ENCODE measurements at regions not wholly inside any gene's neighbourhood (a gene's known extent, or its start where the extent isn't known, plus 50 kb on each side); places are given as distances from the start of the nearest gene placed in this dataset.
A peak's percentile ranks its signal among the peaks of the same experiment; 100 is the strongest.

DNA sequence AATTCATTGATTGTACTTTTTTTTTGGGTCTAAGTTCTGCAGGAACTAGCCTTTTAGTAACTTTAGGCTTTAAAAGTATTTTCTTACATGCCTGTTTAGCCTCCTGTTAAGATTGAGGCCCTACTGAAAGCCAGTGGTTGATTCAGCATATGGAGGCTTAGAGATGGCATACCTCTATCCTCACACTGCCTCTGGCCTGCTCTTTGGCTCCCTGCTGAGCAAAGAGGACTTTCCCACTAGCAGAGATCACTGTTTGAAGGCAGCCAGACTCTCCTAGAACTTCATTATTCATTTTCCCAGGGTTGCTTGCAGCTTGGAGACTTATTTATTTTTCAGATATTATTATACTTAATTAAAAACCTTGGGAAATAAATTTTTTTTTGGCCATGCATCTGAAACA, 405.6 kb upstream of the MEX3C start:
- no peak for ATAC-seq

GRCh38 chr18:51603551-51603950, 406.1 kb upstream of the MEX3C start:
- ATAC-seq: no peak

DNA sequence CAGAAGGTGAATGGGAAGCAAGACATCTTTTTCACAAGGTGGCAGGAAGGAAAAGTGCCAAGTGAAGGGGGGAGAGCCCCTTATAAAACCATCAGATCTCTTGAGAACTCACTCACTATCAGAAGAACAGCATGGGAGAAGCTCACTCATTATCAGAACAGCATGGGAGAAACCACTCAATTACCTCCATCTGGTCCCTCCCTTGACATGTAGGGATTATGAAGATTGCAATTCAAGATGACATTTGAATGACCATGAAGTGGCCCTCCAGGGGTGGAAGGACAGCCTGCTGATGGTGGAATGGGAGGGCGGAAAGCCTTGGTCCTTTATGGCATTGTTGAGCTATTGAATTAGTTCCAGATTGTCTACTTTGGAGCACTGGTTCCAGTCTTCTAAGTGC, 413.0 kb upstream of the MEX3C start:
- ATAC-seq: no peak

DNA sequence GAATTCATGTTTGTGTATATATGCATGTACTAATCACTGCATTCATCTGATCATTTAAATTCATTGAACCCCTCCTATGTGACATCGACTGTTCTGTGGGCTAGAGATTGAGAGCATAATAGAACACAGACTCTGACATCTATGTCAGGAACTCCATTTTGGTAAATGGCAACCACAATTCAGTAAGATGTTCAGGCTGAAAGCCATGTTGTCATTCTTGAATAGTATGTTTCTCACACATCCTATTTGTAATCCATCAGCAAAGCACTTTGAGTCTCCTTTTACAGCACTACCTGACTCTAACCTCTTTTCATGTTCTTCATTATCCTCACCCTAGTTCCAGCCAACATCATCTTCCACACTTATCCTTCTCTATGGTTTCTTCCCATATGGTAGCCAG, 413.8 kb upstream of the MEX3C start:
- ATAC-seq: no peak

DNA sequence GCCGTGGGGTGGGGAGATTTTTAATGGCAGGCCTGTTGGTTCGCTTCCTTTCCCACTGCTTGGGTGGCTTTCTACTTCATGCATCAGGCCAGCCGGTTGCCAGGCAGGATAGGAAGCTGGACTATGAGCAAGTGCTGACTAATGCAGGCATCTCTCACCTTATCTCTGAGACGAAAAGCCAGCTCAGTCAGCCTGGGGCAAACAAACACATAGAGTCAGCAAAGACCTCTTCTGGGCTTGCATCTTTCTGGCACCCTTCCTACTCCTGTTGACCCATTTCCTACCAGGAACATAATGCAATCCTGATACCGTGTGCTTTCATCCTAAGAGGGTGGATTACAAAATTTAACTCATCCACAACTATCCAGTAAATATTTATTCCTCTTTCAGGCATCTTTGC, 416.6 kb upstream of the MEX3C start:
- ATAC-seq: no peak

- ATAC-seq: no peak
Observed at GRCh38 chr18:51614967-51615571, 417.6 kb upstream of the MEX3C start.

GRCh38 chr18:51617167-51617566, 419.7 kb upstream of the MEX3C start:
- no peak for ATAC-seq

DNA sequence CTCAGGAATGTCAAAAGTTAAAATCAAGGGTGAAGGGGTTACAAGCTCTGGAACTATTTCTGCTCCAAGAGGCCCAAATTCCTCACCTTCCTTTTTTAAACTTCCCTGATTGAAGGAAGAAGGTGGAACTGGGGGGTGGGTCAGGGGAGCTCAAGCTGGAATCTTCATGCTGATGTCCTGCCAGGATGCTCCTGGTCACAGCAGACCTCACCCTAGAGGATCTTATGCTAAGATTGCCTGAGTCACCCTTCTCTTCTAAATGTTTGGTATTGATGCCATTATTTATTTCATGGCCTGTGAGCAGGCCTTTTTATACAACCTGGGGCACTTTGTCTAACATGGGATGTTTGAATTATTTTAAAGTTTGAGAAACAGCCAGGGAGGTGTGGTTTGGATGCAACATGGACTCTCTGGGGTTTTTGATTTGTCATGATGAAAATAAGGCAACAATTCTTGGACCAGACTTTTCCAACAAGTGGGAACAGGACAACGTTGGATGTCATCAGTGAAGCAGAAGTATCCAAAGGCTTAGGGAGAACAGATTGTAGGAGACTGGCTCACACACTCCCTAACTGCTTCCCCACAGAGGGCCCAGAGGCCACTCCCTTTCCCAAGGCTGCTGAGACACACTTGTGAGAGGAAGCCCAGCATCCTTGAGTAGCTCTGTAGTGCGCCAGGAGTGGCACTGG, 420.2 kb upstream of the MEX3C start:
- ATAC-seq: peak in 1 of 2 donors; percentile 18

- no peak for ATAC-seq
Observed at GRCh38 chr18:51619283-51619682, 421.8 kb upstream of the MEX3C start.

GRCh38 chr18:51621113-51621863, 423.8 kb upstream of the MEX3C start:
- no peak for ATAC-seq

DNA sequence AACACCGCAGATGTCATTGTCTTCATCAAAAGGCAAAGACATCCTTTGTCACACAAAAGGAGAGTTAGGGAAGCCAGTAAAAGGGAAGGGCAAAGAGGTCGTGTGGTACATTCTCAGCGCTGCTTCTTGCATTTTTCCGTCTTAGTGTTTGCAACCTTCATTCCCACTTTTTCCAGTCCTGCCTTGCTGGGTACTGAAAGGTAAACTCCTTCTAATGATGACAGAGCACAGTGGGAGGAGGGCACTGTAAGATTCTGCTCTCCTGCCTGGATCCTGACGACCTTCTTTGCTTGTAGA, 424.3 kb upstream of the MEX3C start:
- ATAC-seq: no peak

DNA sequence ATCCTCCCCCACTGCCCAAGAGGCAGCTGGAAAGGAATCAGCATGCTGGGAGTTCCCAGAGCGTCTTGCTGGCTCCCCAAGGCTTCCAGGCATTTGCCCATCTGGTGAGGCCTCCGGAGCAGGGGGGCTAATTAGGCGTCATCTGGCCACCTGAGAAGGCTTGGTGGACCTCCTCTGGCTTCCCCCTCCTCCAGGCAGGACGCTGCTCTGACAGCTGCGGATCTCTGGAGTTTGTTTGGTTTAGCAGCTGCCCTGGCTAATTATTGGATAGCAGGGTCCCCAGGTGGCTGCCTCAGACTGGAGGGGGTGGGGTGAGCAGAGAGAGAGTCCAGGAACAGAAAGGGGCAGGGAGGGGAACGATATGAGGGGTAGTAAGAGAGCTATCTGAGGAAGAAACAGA, 425.2 kb upstream of the MEX3C start:
- ATAC-seq: no peak

GRCh38 chr18:51623653-51624052, 426.2 kb upstream of the MEX3C start:
- no peak for ATAC-seq

- no peak for ATAC-seq
Observed at GRCh38 chr18:51630706-51631105, 433.2 kb upstream of the MEX3C start.

DNA sequence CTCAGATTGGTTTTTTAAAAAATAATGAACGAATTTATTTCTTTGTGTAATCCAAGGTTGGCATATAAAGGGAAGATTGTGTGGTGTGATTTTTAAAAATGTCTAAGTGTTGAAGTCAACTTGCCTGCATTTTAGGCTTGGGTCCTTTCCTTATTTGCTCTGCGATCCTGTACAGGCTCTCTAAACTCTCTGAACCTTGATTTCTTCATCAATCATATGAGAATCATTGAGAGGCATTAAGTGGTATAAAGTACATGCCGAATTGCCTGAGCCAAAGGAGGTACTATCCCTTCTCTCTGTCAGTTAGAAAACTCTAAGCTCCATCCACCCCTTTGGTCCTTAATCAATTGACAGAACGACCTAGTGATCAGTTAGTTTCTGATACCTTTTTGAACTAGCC, 440.4 kb upstream of the MEX3C start:
- ATAC-seq: no peak

GRCh38 chr18:51639541-51639940, 442.1 kb upstream of the MEX3C start:
- ATAC-seq: no peak

- ATAC-seq: no peak
Observed at GRCh38 chr18:51643483-51643882, 446.0 kb upstream of the MEX3C start.

DNA sequence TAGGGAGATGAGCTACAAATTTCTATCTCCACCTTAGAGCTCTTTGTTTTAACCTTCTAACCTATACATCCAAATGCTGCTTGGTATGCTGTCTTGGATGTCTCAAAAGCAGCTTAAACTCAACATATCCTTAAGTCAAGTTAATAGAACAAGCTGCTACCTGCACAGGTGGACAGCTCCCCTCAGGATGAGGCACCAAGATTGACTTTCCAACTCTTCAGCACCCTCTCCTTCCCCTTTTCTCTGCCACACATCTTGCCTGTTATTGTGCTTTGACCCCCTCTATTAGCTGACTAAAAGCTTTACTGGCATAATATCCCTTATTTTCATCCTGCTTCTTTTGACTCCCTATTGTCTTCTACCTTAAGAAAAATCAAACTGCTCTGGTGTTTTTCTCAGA, 448.1 kb upstream of the MEX3C start:
- ATAC-seq: no peak

- no peak for ATAC-seq
Observed at GRCh38 chr18:51647346-51647745, 449.9 kb upstream of the MEX3C start.

- ATAC-seq: no peak
Observed at GRCh38 chr18:51647942-51648341, 450.5 kb upstream of the MEX3C start.

DNA sequence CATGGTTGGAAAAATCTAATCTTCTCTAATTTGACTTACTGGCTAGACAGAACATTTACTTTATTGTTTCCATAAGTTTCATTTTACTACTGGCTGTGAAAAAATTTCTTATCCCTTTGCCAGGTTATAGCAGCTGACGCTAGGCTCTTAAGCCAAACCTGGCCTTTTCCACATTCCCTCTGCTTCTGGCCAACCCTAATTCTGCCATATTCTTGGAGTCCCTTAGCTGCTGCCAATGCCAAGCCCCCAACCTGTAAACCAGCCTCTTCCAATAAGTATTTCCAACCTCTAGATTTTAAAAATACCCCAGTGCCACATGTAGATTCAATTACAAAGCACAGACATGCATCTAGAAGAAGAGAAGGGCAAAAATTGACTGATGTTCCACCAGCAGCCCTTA, 452.3 kb upstream of the MEX3C start:
- ATAC-seq: no peak

GRCh38 chr18:51651761-51652160, 454.3 kb upstream of the MEX3C start:
- ATAC-seq: no peak

DNA sequence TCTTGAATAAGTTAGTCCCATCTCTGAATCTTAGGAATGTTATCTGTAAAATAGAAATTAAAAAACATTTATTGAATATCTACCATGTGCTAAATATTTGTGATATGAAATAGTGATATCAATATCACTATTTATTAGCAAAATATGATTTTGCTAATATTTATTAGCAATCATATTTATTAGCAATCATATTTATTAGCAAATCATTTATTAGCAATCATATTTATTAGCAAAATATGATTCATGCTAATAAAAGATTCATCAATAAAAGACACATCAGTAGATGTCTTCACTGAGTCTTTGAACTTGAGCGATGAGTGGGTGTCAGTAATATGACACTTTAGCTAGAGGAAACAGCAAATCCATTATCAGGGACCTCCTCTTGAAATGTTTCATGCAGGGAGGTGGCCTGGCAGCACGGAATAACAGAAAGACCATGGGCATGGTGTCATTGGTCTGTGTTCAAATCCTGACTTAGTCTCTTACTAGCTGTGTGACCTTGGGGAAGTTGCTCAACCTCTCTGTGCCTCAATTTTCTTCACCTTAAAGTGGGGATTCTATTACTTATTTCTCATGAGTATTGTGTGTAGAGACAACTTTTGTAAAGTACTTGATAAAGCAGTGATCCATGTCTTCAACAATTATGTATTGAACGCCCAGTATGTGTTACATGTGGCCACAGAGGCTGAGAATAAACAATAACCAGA, 456.2 kb upstream of the MEX3C start:
- no peak for ATAC-seq

All from activated CD4-positive, CD25-positive, alpha-beta regulatory T cell treated with anti-CD3 and anti-CD28 coated beads, Interleukin-2, amount 50 U/mL, for 24 hours (primary cell).